HG02852 (cell line): ENCODE measurements at regions not wholly inside any gene's neighbourhood (a gene's known extent, or its start where the extent isn't known, plus 50 kb on each side); places are given as distances from the start of the nearest gene placed in this dataset.
"Not testable (repeated sequence)": the region's sequence is repeated elsewhere in the genome, so short reads cannot be mapped to it uniquely, and the experiment has no call there.

Experiments used
- ATAC-seq: cut with Tn5 transposase; IDR thresholded peaks from one replicate; pipeline ENCODE4 v1.9.1; 2021; ENCODE audit warnings: mild to moderate bottlenecking, moderate library complexity; ENCODE audit not compliant: unreplicated experiment

GRCh38 chr6:121856296-121856695 lies 420.9 kb downstream of the GJA1 start:
- ATAC-seq, result no peak

- ATAC-seq, result no peak
Observed at GRCh38 chr6:121857551-121857950, 422.1 kb downstream of the GJA1 start.

GRCh38 chr6:121858310-121858709 lies 422.9 kb downstream of the GJA1 start:
- no peak for ATAC-seq

DNA sequence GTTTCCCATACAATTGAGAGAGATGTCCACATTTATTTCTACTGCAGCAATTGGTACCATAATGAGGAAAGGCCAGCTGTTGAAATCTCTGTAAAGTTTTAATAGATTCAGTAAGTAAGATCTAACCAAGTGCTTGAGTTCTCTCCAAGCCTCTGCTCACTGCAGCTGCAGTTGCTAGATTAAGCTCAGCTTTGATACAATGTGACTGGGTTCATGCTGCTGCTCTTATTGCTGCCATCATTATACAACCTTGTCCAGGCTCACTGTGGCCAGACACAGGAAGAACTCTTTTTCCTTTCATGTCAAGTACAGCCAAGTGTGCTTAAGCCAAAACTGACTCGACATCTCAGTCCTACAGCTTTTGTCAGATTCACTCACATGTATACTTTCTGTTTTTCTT lies 423.5 kb downstream of the GJA1 start:
- ATAC-seq, result no peak

- no peak for ATAC-seq
Observed at GRCh38 chr6:121865811-121866210, 430.4 kb downstream of the GJA1 start.

GRCh38 chr6:121867095-121867494 lies 431.6 kb downstream of the GJA1 start:
- ATAC-seq, result no peak

- ATAC-seq, result no peak
Observed at GRCh38 chr6:121868206-121868605, 432.8 kb downstream of the GJA1 start.

GRCh38 chr6:121873595-121873994 lies 438.1 kb downstream of the GJA1 start:
- no peak for ATAC-seq

- ATAC-seq, result no peak
Observed at GRCh38 chr6:121876721-121877120, 441.3 kb downstream of the GJA1 start.

DNA sequence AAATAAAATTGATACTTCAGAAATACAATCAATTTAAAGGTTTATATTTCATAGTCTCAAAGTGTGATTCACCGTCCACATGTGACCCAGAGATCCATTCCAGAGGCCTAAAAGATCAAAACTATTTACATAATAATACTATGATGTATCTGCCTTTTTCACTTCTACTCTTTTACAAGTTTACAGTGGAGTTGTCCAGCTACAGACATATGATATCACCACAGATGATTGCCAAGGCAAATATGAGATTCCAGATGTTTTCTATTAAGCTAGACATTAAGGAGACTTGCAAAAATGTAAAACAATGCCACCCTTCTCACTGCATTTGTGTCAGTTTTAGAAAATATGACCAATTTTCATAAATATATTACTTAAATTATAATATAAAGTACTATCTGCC lies 443.7 kb downstream of the GJA1 start:
- ATAC-seq, result no peak

DNA sequence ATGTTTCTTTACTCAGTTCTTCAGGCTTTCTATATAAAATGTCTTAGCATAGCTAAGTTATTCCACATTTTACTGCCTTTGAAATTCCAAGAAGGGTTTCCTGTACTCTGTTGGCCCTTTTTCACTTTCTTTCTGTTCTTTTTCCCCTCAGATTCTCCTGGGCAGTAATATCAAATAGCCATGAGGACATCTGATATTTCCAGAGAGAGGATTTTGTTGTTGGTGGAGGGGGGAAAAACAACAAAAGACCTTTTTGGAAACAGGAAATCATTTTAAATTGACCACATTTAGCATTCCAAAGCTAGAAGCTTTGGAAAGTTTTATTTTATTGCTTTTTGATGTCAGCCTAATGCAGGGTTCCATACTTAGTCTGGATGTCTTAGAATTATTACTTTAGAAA lies 445.4 kb downstream of the GJA1 start:
- ATAC-seq, result no peak

GRCh38 chr6:121881974-121882667 lies 446.7 kb downstream of the GJA1 start:
- no peak for ATAC-seq

GRCh38 chr6:121884091-121884490 lies 448.6 kb downstream of the GJA1 start:
- no peak for ATAC-seq

GRCh38 chr6:121884620-121885019 lies 449.2 kb downstream of the GJA1 start:
- no peak for ATAC-seq

- no peak for ATAC-seq
Observed at GRCh38 chr6:121885399-121886152, 450.1 kb downstream of the GJA1 start.

DNA sequence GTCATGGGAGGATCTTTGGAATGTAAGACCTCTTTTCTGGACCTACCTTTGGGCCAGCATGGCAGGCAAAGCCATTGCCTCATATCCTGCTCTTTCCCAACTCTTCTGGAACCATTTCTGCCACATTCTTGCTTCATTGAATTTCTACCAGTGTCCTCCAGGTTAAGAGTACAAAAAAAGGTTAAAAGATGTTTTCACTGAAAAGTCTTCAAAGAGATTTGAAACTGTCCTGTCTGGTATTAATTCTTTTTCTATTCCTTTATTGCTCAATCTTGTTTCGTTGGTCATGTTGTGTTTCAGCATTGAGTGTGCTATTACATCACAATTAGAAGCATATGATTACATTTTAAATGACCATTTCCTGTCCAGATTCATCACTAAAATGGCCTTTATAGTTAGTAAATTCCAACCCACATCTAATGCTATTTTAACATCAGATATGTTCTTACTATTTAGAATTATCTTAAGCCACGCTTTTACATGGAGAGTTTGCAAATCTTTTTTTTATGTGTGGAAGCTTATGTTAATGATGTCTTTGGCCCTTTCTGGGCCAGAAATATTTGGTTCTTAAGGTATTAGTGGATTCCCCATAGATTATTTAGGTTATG lies 450.9 kb downstream of the GJA1 start:
- ATAC-seq, result no peak

- ATAC-seq, result no peak
Observed at GRCh38 chr6:121887724-121888123, 452.3 kb downstream of the GJA1 start.

GRCh38 chr6:121890307-121890910 lies 455.0 kb downstream of the GJA1 start:
- no peak for ATAC-seq

DNA sequence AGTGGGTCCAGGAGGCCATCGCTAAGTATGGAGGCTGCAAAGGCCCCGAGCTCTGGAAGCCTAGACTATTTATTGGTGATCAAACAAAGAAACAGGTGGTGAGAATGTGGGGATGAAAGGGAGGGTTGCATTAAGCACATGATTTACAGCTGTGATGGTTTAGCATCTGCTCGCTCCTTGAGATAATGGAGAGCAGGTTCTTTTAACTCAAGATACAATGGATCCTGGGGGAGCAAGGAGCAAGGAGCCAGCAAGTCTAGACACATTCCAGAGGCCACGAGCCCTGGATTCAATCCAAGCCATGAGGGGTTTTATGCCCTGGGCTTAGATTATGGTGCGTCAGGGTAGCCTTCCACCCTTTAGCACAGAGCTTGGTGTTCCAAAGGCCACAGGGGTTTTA lies 460.3 kb downstream of the GJA1 start:
- not testable (repeated sequence) for ATAC-seq

- no peak for ATAC-seq
Observed at GRCh38 chr6:121896363-121896762, 460.9 kb downstream of the GJA1 start.

DNA sequence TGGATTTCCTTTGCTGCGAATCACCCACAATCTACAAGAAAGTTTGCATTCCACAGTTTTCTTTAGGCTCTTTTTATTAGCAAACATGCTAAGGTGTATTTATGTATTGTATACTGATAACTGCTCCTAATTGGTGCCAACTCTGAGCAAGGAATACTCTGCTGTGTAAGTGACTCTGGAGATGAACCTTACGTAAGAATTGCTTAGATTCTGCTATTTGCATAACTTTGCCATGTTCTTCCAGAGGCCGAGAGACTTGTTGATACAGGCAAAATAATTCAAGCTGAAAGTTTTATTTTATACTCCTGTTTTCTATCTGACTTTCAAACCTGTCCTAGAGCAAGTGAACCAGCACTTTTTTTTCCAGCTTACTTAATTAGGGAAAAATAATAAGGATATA lies 461.3 kb downstream of the GJA1 start:
- ATAC-seq, result no peak

GRCh38 chr6:121897337-121897760 lies 461.9 kb downstream of the GJA1 start:
- ATAC-seq, result no peak
